Endodermal cell (in vitro differentiated cells): ENCODE measurements at regions not wholly inside any gene's neighbourhood (a gene's known extent, or its start where the extent isn't known, plus 50 kb on each side); places are given as distances from the start of the nearest gene placed in this dataset.

Experiments used
- DNase-seq: peaks from one replicate; pipeline ENCODE4 v3.0.0-alpha.2; 2017
- H3K27ac ChIP-seq: 2 replicates; pipeline ENCODE4 v1.5.1; 2013; ENCODE audit warnings: mild to moderate bottlenecking, low read depth, low read length, moderate library complexity
- H3K27me3 ChIP-seq: 2 replicates; pipeline ENCODE4 v1.6.1; 2013; ENCODE audit warnings: mild to moderate bottlenecking, low read length, moderate library complexity; ENCODE audit not compliant: insufficient read depth, control insufficient read depth, poor library complexity, severe bottlenecking
- H3K36me3 ChIP-seq: 2 replicates; pipeline ENCODE4 v1.7.0; 2013; ENCODE audit warnings: mild to moderate bottlenecking, low read length, moderate library complexity; ENCODE audit not compliant: control insufficient read depth, insufficient read depth
- H3K4me1 ChIP-seq: one replicate; pipeline ENCODE4 v1.7.0; 2013; ENCODE audit warnings: low read length; ENCODE audit not compliant: control insufficient read depth, insufficient read depth
- H3K4me3 ChIP-seq: 2 replicates; pipeline ENCODE4 v1.5.1; 2013; ENCODE audit warnings: mild to moderate bottlenecking, low read length, moderate library complexity
- H3K9ac ChIP-seq: 2 replicates; pipeline ENCODE4 v1.6.1; 2013; ENCODE audit warnings: mild to moderate bottlenecking, low read length, moderate library complexity; ENCODE audit not compliant: poor library complexity, severe bottlenecking; ENCODE audit errors: extremely low read depth
- H3K9me3 ChIP-seq: 2 replicates; pipeline ENCODE4 v1.6.1; 2013; ENCODE audit warnings: mild to moderate bottlenecking, low read length, moderate library complexity; ENCODE audit not compliant: control insufficient read depth
- H3K27ac Mint-ChIP-seq: 2 replicates; pipeline ENCODE4 v1.8.0; 2020; ENCODE audit warnings: mixed read lengths
- H3K27me3 Mint-ChIP-seq: 2 replicates; pipeline ENCODE4 v1.8.0; 2021; ENCODE audit warnings: mild to moderate bottlenecking, mixed read lengths; ENCODE audit not compliant: insufficient read depth
- H3K36me3 Mint-ChIP-seq: 2 replicates; pipeline ENCODE4 v1.8.0; 2020; ENCODE audit warnings: low read depth, mixed read lengths
- H3K4me1 Mint-ChIP-seq: 2 replicates; pipeline ENCODE4 v1.8.0; 2020; ENCODE audit warnings: mixed read lengths
- H3K4me3 Mint-ChIP-seq: 2 replicates; pipeline ENCODE4 v1.8.0; 2020; ENCODE audit warnings: mild to moderate bottlenecking, moderate library complexity, mixed read lengths
- H3K9me3 Mint-ChIP-seq: 2 replicates; pipeline ENCODE4 v1.8.0; 2020; ENCODE audit warnings: mild to moderate bottlenecking, mixed read lengths
- WGBS, 2 experiments: methylation state at CpG; one replicate each; pipeline versions ENCODE4 v1.1.5 to v1.1.7; 2013; ENCODE audit warnings: missing lambda C conversion rate in 2 of 2, mixed read lengths in 1 of 2; ENCODE audit not compliant: insufficient coverage in 1 of 2, insufficient read length in 1 of 2; 5-methylcytosine and 5-hydroxymethylcytosine counted together
- TF ChIP-seq, protein P1 (sequence below): fragments of 200-600 bp; sonication (generic); conservative IDR thresholded peaks from 2 replicates; pipeline ENCODE4 v1.5.0; 2021; ENCODE audit warnings: antibody characterized with exemption, mild to moderate bottlenecking

DNA sequence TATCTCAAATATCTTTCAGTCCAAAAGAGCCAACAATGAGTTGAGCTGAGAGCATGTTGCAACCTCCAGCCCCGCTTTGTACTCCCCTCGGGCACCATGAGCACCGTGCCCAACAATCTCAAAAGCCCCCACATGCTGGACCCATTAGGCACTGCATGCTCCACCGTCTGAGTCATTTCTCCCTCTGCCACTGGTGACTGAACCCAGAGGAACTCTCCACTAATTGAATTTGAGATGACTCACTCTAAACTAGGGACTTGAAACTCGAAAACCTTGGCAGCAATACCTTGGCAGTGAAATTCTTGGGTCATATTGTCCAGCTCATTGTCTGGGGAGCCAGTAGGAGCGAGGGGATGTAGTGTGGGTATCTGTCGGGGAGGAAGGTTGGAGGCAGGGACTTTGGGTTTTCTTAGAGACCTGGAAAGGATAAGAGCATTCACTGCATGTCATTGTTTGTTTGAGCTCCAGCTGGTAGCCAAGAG lies 49.9 kb upstream of the SLIT3 start:
- Histone ChIP-seq H3K4me1 (no peaks in the 10 kb centered on the region), H3K27me3 (peaks cover 6% of the 10 kb centered on the region), H3K9me3 (no peaks in the 10 kb centered on the region), H3K36me3 (no peaks in the 10 kb centered on the region), H3K4me3 (no peak overlapping the region), H3K9ac (no peak overlapping the region), H3K27ac (no peak overlapping the region)
- Mint-ChIP-seq H3K36me3 (no peaks in the 10 kb centered on the region), H3K27me3 (peaks cover 10% of the 10 kb centered on the region), H3K9me3 (no peaks in the 10 kb centered on the region), H3K4me3 (no peak overlapping the region), H3K27ac (no peak overlapping the region), H3K4me1 (no peaks in the 10 kb centered on the region)
- WGBS, 2 experiments: 80 to 81% methylated on average over 6 to 7 of the region's 7 CpGs
- TF ChIP-seq, protein P1, sequence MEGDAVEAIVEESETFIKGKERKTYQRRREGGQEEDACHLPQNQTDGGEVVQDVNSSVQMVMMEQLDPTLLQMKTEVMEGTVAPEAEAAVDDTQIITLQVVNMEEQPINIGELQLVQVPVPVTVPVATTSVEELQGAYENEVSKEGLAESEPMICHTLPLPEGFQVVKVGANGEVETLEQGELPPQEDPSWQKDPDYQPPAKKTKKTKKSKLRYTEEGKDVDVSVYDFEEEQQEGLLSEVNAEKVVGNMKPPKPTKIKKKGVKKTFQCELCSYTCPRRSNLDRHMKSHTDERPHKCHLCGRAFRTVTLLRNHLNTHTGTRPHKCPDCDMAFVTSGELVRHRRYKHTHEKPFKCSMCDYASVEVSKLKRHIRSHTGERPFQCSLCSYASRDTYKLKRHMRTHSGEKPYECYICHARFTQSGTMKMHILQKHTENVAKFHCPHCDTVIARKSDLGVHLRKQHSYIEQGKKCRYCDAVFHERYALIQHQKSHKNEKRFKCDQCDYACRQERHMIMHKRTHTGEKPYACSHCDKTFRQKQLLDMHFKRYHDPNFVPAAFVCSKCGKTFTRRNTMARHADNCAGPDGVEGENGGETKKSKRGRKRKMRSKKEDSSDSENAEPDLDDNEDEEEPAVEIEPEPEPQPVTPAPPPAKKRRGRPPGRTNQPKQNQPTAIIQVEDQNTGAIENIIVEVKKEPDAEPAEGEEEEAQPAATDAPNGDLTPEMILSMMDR: no peak
- no peak for DNase-seq
